GM23338 (cell line): ENCODE measurements at regions not wholly inside any gene's neighbourhood (a gene's known extent, or its start where the extent isn't known, plus 50 kb on each side); places are given as distances from the start of the nearest gene placed in this dataset.

Source experiments
- ATAC-seq: fragments of 200-7000 bp; cut with Tn5 transposase; 3 replicates; pipeline ENCODE4 v1.9.1; 2020
- DNase-seq: peaks from one replicate; pipeline ENCODE4 v3.0.0-alpha.2; 2015; ENCODE audit warnings: low spot score
- H2AFZ ChIP-seq: fragments of 200-600 bp; sonication (generic); 2 replicates; pipeline ENCODE4 v1.8.0; 2016; ENCODE audit warnings: antibody characterized with exemption, mild to moderate bottlenecking, moderate library complexity
- H3F3A ChIP-seq: fragments of 200-600 bp; sonication (generic); replicated peaks from 2 replicates; pipeline ENCODE4 v1.8.0; 2017; ENCODE audit warnings: antibody characterized with exemption, mixed run types, low read depth
- H3K27ac ChIP-seq: fragments of 200-600 bp; sonication (generic); 2 replicates; pipeline ENCODE4 v1.6.1; 2016; ENCODE audit warnings: low read depth
- H3K27me3 ChIP-seq: fragments of 200-600 bp; sonication (generic); 2 replicates; pipeline ENCODE4 v1.8.0; 2016; ENCODE audit warnings: mild to moderate bottlenecking, mixed run types, moderate library complexity; ENCODE audit not compliant: insufficient read depth
- H3K36me3 ChIP-seq: fragments of 200-600 bp; sonication (generic); 2 replicates; pipeline ENCODE4 v1.8.0; 2016; ENCODE audit warnings: mild to moderate bottlenecking; ENCODE audit not compliant: insufficient read depth
- H3K4me1 ChIP-seq: fragments of 200-600 bp; sonication (generic); 2 replicates; pipeline ENCODE4 v1.8.0; 2016; ENCODE audit warnings: mild to moderate bottlenecking, moderate library complexity; ENCODE audit not compliant: insufficient read depth
- H3K4me2 ChIP-seq: fragments of 200-600 bp; sonication (generic); 2 replicates; pipeline ENCODE4 v1.7.1; 2017; ENCODE audit warnings: mixed run types
- H3K4me3 ChIP-seq: fragments of 200-600 bp; sonication (generic); 2 replicates; pipeline ENCODE4 v1.6.1; 2016; ENCODE audit warnings: mixed run types
- H3K79me2 ChIP-seq: fragments of 200-600 bp; sonication (generic); replicated peaks from 2 replicates; pipeline ENCODE4 v1.8.0; 2017; ENCODE audit warnings: mild to moderate bottlenecking; ENCODE audit not compliant: insufficient read depth
- H3K9me2 ChIP-seq: fragments of 200-600 bp; sonication (generic); 2 replicates; pipeline ENCODE4 v1.8.0; 2017; ENCODE audit not compliant: insufficient read depth
- H4K20me1 ChIP-seq: fragments of 200-600 bp; sonication (generic); replicated peaks from 2 replicates; pipeline ENCODE4 v1.8.0; 2017; ENCODE audit warnings: mild to moderate bottlenecking; ENCODE audit not compliant: insufficient read depth
- H3K27ac Mint-ChIP-seq: 2 replicates; pipeline ENCODE4 v1.8.0; 2020; ENCODE audit warnings: inconsistent platforms, mild to moderate bottlenecking, moderate library complexity, mixed read lengths
- H3K27me3 Mint-ChIP-seq: 3 replicates; pipeline ENCODE4 v1.8.0; 2022; ENCODE audit warnings: low read depth, mild to moderate bottlenecking, moderate library complexity, mixed read lengths, inconsistent platforms; ENCODE audit not compliant: insufficient read depth, poor library complexity
- H3K36me3 Mint-ChIP-seq: 3 replicates; pipeline ENCODE4 v1.8.0; 2021; ENCODE audit warnings: low read depth, mild to moderate bottlenecking, inconsistent platforms, moderate library complexity, mixed read lengths
- H3K4me1 Mint-ChIP-seq: 3 replicates; pipeline ENCODE4 v1.8.0; 2020; ENCODE audit warnings: mild to moderate bottlenecking, inconsistent platforms, mixed read lengths
- H3K4me3 Mint-ChIP-seq: 3 replicates; pipeline ENCODE4 v1.8.0; 2021; ENCODE audit warnings: moderate library complexity, mild to moderate bottlenecking, inconsistent platforms, mixed read lengths
- H3K9me3 Mint-ChIP-seq: 3 replicates; pipeline ENCODE4 v1.8.0; 2020; ENCODE audit warnings: moderate library complexity, mild to moderate bottlenecking, inconsistent platforms, mixed read lengths
- EZH2phosphoT487 ChIP-seq: fragments of 200-600 bp; sonication (generic); IDR thresholded peaks from one replicate; pipeline ENCODE4 v1.8.1; 2018; ENCODE audit warnings: antibody characterized with exemption; ENCODE audit not compliant: unreplicated experiment
- JUNB ChIP-seq: IDR thresholded peaks from one replicate; pipeline ENCODE4 v1.6.1; 2016; ENCODE audit warnings: antibody characterized with exemption; ENCODE audit not compliant: unreplicated experiment
- POLR2AphosphoS5 ChIP-seq: IDR thresholded peaks from 2 replicates; pipeline ENCODE4 v1.6.1; 2016; ENCODE audit warnings: antibody characterized with exemption, low read depth
- STAT1 ChIP-seq: IDR thresholded peaks from one replicate; pipeline ENCODE4 v1.6.1; 2016; ENCODE audit warnings: antibody characterized with exemption; ENCODE audit not compliant: unreplicated experiment
- ZNF462 ChIP-seq: fragments of 250-450 bp; sonication (Bioruptor Pico); IDR thresholded peaks from 2 replicates; pipeline ENCODE4 v1.5.0; 2020; ENCODE audit warnings: mild to moderate bottlenecking, moderate library complexity
- TF ChIP-seq, protein P1 (sequence below), 2 experiments: fragments of 200-600 bp in 1 of 2; sonication (generic) in 1 of 2; conservative IDR thresholded peaks; 2 replicates each; pipeline versions ENCODE4 v1.5.1 to v1.6.1; 2016 to 2017; ENCODE audit warnings: antibody characterized with exemption in 2 of 2, low read depth in 2 of 2, mild to moderate bottlenecking in 2 of 2, moderate library complexity in 1 of 2
- TF ChIP-seq, protein P2 (sequence below): IDR thresholded peaks from 2 replicates; pipeline ENCODE4 v1.6.1; 2016; ENCODE audit warnings: antibody characterized with exemption

GRCh38 chr19:20385061-20385460 lies 180.5 kb downstream of the ZNF737 start:
- Histone ChIP-seq H3K79me2 (no peaks in the 10 kb centered on the region), H3K36me3 (no peaks in the 10 kb centered on the region), H3K4me2 (no peak overlapping the region), H4K20me1 (peaks cover 4% of the 10 kb centered on the region), H3K27me3 (no peaks in the 10 kb centered on the region), H3K4me3 (no peak overlapping the region), H2AFZ (no peak overlapping the region), H3K4me1 (no peaks in the 10 kb centered on the region), H3F3A (0 out of 2 replicates have a peak, but pooled peaks cover 5% of the 10 kb centered on the region), H3K27ac (no peak overlapping the region), H3K9me2 (no peaks in the 10 kb centered on the region)
- TF ChIP-seq POLR2AphosphoS5 (no peak), STAT1 (no peak), EZH2phosphoT487 (no peak), ZNF462 (CRISPR knock-in tag) (no peak), JUNB (no peak)
- TF ChIP-seq, protein P1, sequence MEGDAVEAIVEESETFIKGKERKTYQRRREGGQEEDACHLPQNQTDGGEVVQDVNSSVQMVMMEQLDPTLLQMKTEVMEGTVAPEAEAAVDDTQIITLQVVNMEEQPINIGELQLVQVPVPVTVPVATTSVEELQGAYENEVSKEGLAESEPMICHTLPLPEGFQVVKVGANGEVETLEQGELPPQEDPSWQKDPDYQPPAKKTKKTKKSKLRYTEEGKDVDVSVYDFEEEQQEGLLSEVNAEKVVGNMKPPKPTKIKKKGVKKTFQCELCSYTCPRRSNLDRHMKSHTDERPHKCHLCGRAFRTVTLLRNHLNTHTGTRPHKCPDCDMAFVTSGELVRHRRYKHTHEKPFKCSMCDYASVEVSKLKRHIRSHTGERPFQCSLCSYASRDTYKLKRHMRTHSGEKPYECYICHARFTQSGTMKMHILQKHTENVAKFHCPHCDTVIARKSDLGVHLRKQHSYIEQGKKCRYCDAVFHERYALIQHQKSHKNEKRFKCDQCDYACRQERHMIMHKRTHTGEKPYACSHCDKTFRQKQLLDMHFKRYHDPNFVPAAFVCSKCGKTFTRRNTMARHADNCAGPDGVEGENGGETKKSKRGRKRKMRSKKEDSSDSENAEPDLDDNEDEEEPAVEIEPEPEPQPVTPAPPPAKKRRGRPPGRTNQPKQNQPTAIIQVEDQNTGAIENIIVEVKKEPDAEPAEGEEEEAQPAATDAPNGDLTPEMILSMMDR (conservative IDR thresholded peaks at IDR 0.05; ENCODE audit: low read depth in 2 of 2): no peak
- TF ChIP-seq, protein P2, sequence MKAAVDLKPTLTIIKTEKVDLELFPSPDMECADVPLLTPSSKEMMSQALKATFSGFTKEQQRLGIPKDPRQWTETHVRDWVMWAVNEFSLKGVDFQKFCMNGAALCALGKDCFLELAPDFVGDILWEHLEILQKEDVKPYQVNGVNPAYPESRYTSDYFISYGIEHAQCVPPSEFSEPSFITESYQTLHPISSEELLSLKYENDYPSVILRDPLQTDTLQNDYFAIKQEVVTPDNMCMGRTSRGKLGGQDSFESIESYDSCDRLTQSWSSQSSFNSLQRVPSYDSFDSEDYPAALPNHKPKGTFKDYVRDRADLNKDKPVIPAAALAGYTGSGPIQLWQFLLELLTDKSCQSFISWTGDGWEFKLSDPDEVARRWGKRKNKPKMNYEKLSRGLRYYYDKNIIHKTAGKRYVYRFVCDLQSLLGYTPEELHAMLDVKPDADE: no peak
- Mint-ChIP-seq H3K9me3 (no peaks in the 10 kb centered on the region), H3K36me3 (no peaks in the 10 kb centered on the region), H3K27ac (no peak overlapping the region), H3K4me3 (no peak overlapping the region), H3K27me3 (peaks cover 2% of the 10 kb centered on the region), H3K4me1 (no peaks in the 10 kb centered on the region)
- ATAC-seq: no peak
- no peak for DNase-seq
